ENCODE measurements at regions not wholly inside any gene's neighbourhood (a gene's known extent, or its start where the extent isn't known, plus 50 kb on each side); places are given as distances from the start of the nearest gene placed in this dataset.
"Not testable (repeated sequence)": the region's sequence is repeated elsewhere in the genome, so short reads cannot be mapped to it uniquely, and the experiment has no call there.

DNA sequence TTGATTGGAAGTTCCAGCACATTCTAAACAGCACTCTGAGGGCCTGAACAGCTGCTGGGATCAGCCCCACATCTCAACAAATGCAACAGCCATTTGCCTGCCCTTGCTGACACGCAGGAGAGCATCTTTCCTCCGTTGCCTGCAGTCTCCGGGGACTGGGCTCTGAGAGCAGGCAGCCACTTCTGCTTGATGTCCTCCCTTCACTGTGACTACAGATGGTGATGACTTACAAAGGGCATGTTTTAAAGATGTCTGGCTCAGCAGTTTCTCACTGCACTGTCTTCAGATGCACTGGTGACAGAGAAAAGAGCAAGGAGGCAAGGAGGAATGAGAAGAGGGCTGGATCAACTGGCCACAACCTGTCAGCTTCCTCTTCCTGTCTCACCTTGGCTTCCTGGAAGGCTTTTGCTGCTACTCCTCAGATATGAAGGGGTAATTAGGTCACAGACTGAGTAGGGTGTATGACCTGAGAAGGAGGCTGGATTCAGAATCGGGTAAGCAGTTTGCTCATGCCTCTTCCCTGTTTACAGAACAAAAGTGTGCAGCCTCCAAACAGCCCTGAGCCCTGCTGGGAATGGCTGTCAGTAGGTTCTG lies 143.5 kb upstream of the GHITM start:
- Histone ChIP-seq H3K36me3 (ENCODE audit: control insufficient read depth, insufficient read depth, low read length) (no peaks in the 10 kb centered on the region), H3K4me3 (ENCODE audit: low read depth, low read length) (no peak overlapping the region), H3K4me1 (ENCODE audit: control insufficient read depth, insufficient read depth, low read length) (peaks cover 4% of the 10 kb centered on the region; the same call in 1 of the 2 replicates), H3K27me3 (ENCODE audit: control insufficient read depth, insufficient read depth, low read length) (no peaks in the 10 kb centered on the region; the same call in 1 of the 2 replicates), H3K9ac (ENCODE audit: low read length) (no peak overlapping the region), H3K27ac (ENCODE audit: low read depth, low read length) (no peak overlapping the region), H3K9me3 (ENCODE audit: control insufficient read depth, insufficient read depth, low read depth, low read length) (no peaks in the 10 kb centered on the region)

DNA sequence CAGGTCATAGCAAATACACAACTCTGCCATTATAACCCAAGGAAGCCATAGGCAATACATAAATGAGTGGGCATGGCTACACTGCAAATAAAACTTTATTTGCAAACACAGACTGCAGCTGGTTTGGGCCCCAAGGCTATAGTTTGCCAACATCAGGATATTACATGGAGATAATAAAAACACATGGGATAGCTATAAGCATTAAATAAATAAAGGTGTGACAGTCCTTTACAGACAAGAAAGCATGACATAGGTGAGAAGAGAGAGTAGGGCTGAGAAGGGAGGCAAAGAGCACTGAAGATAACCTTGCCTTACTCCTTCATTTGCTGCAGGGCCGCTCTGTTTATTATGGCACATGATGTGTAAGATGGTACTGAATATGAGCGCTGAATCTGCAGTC lies 135.1 kb upstream of the GHITM start:
- H3K27ac ChIP-seq (ENCODE audit: low read depth, low read length): no peak overlapping the region
- H3K27me3 ChIP-seq (ENCODE audit: control insufficient read depth, insufficient read depth, low read length): no peaks in the 10 kb centered on the region
- H3K4me1 ChIP-seq (ENCODE audit: control insufficient read depth, insufficient read depth, low read length): no peaks in the 10 kb centered on the region
- no peaks in the 10 kb centered on the region for H3K36me3 ChIP-seq (ENCODE audit: control insufficient read depth, insufficient read depth, low read length)
- no peak overlapping the region for H3K4me3 ChIP-seq (ENCODE audit: low read depth, low read length)
- H3K9ac ChIP-seq (ENCODE audit: low read length): no peak overlapping the region
- H3K9me3 ChIP-seq (ENCODE audit: control insufficient read depth, insufficient read depth, low read depth, low read length): no peaks in the 10 kb centered on the region

DNA sequence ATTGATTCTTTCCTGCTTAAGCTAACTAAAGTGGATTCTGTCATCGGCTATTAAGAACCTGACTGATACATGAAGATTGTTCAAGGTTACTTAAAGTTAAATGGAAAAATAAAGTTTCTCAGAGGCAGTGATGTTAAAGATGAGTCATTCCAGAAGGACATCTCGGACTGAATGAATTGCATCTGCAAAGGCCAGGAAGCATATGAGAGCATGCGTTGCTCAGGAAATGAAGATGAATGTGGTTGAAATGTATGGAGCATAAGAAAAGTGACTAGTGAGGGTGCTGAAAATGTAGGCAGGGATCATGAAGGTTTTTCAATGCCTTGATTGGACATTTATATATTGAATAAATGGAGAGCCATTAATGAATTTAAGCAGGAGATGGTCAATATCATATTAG lies 133.9 kb upstream of the GHITM start:
- H3K36me3 ChIP-seq (ENCODE audit: control insufficient read depth, insufficient read depth, low read length): no peaks in the 10 kb centered on the region
- no peaks in the 10 kb centered on the region for H3K27me3 ChIP-seq (ENCODE audit: control insufficient read depth, insufficient read depth, low read length)
- no peak overlapping the region for H3K4me3 ChIP-seq (ENCODE audit: low read depth, low read length)
- H3K9ac ChIP-seq (ENCODE audit: low read length): no peak overlapping the region
- H3K27ac ChIP-seq (ENCODE audit: low read depth, low read length): no peak overlapping the region
- H3K4me1 ChIP-seq (ENCODE audit: control insufficient read depth, insufficient read depth, low read length): no peaks in the 10 kb centered on the region
- no peaks in the 10 kb centered on the region for H3K9me3 ChIP-seq (ENCODE audit: control insufficient read depth, insufficient read depth, low read depth, low read length)

DNA sequence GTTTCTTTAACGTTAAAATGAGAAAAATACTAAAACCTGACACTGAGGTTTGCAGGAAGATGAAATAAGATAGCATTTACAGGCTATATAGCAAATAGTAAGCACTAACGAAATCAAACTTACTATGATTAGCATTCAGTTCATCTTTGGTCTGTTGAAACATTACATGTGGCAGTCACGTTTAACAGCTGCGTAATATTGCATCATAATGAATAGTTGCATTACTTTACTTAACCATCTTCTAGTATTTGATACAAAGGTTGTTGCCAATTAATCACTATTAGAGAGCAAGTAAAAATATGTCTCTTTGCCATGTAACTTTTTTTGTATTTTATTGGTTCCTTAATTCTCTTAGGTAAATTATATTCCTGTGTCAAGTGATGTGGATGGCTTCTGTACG lies 131.8 kb upstream of the GHITM start:
- no peaks in the 10 kb centered on the region for H3K9me3 ChIP-seq (ENCODE audit: control insufficient read depth, insufficient read depth, low read depth, low read length)
- H3K27me3 ChIP-seq (ENCODE audit: control insufficient read depth, insufficient read depth, low read length): no peaks in the 10 kb centered on the region
- no peaks in the 10 kb centered on the region for H3K4me1 ChIP-seq (ENCODE audit: control insufficient read depth, insufficient read depth, low read length)
- no peak overlapping the region for H3K4me3 ChIP-seq (ENCODE audit: low read depth, low read length)
- no peak overlapping the region for H3K27ac ChIP-seq (ENCODE audit: low read depth, low read length)
- H3K9ac ChIP-seq (ENCODE audit: low read length): no peak overlapping the region
- no peaks in the 10 kb centered on the region for H3K36me3 ChIP-seq (ENCODE audit: control insufficient read depth, insufficient read depth, low read length)

DNA sequence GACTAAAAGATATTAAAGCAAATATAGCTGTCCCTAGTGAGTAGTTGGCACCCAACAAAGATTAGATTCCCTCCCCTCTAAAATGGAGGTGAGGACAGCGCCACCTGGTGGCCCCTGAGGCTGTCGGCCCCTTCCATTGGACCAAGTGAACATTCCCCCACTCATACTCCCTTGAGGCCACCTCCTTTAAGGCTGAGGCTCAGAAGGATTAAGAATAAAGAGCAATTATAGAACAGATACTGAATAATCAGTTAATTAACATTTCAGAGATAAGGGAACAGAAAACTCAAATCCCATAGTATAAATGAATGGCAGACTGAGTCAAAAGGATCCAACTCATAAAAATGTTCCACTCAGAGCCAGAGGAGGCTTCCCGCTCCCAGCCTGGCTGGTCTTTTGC lies 130.4 kb upstream of the GHITM start:
- Histone ChIP-seq H3K27ac (ENCODE audit: low read depth, low read length) (no peak overlapping the region), H3K9ac (ENCODE audit: low read length) (no peak overlapping the region), H3K4me3 (ENCODE audit: low read depth, low read length) (no peak overlapping the region), H3K36me3 (ENCODE audit: control insufficient read depth, insufficient read depth, low read length) (no peaks in the 10 kb centered on the region), H3K27me3 (ENCODE audit: control insufficient read depth, insufficient read depth, low read length) (no peaks in the 10 kb centered on the region), H3K9me3 (ENCODE audit: control insufficient read depth, insufficient read depth, low read depth, low read length) (no peaks in the 10 kb centered on the region), H3K4me1 (ENCODE audit: control insufficient read depth, insufficient read depth, low read length) (no peaks in the 10 kb centered on the region)

DNA sequence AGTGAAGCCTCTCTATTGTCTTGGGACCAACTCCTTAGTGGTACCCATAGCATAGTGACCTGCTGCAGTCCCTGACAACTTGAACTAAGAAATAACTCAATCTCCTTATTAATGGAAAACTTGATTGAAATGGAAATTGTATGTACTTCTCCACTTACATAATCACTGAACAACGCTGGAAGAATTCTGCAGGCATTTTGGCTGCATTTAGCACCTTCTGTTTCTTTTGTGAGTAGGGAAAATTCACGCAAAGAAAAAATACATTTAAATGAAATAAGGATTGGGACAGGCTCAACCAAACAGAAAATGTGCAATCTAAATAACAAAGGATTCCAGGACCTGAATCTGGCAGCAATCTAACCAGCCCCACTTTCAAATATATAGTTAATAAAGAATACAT lies 126.9 kb upstream of the GHITM start:
- H3K27me3 ChIP-seq (ENCODE audit: control insufficient read depth, insufficient read depth, low read length): no peaks in the 10 kb centered on the region

DNA sequence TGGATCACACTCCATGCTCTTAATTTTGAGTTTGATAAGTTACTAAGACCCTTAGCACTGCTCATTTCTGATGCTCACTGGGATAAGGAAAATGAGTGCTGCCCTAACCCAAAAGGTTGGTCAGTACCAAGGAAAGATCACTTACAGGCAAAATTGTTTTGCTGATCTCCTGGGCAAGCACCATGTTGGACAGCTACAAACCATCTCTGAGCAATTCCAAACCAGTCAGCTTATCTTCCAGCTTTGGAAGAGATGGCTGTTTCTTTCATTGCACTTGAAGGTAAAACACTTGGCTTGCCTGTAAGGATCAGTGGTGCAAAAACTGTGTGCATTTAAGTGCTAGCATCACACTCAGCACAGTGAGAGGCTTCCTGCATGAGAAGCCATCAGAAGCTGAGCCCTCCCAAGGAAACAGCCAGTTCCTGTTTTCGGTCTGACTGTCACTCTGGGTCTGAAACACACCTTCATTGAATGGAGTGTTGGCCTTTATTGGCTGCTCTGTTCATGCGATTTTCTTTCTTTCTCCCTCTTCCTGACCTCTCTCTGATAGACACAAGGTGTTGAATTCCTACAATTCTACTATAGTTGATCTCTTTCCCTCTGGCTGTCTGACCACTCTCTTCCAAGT lies 126.4 kb upstream of the GHITM start:
- H3K4me3 ChIP-seq (ENCODE audit: low read depth, low read length): no peak overlapping the region
- H3K9me3 ChIP-seq (ENCODE audit: control insufficient read depth, insufficient read depth, low read depth, low read length): no peaks in the 10 kb centered on the region
- H3K36me3 ChIP-seq (ENCODE audit: control insufficient read depth, insufficient read depth, low read length): no peaks in the 10 kb centered on the region
- H3K4me1 ChIP-seq (ENCODE audit: control insufficient read depth, insufficient read depth, low read length): no peaks in the 10 kb centered on the region
- H3K27me3 ChIP-seq (ENCODE audit: control insufficient read depth, insufficient read depth, low read length): no peaks in the 10 kb centered on the region
- H3K27ac ChIP-seq (ENCODE audit: low read depth, low read length): no peak overlapping the region
- H3K9ac ChIP-seq (ENCODE audit: low read length): no peak overlapping the region

More for the DNA sequence above, 126.9 kb upstream of the GHITM start:
- Histone ChIP-seq H3K36me3 (ENCODE audit: control insufficient read depth, insufficient read depth, low read length) (no peaks in the 10 kb centered on the region), H3K9me3 (ENCODE audit: control insufficient read depth, insufficient read depth, low read depth, low read length) (no peaks in the 10 kb centered on the region), H3K27ac (ENCODE audit: low read depth, low read length) (no peak overlapping the region), H3K4me3 (ENCODE audit: low read depth, low read length) (no peak overlapping the region), H3K4me1 (ENCODE audit: control insufficient read depth, insufficient read depth, low read length) (no peaks in the 10 kb centered on the region), H3K9ac (ENCODE audit: low read length) (no peak overlapping the region)

DNA sequence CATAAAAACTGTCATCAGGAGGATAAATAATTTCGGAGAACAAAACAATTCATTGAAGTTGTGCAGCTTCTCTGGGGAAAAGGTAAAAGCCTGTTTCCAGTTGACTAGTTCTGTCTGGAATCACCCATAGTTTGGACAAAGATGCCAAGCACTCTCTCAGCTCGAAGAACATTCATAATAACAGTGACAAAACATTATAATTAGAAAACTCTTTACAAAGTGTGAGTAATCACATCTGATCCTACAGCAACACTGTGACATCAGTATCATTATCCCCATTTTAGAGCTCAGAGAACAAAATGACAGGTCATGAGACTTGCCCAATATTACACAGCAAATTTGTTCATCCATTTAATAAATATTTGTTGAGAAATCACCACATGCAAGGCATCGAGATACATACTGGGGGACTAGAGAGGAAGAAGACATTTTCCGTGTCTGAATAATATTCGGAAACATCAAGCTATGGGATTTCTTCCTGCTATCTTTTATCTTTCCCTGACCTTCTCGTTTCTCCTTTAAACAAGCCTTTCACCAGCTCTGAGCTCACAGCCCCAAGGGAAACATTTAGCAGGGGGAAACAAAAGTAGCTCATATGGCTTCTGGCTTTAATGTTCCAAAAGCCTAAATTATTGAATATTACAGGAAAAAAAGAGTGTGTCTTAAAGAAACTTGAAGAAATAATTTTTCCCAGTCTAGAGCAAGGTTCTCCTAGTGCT lies 123.3 kb upstream of the GHITM start:
- Histone ChIP-seq H3K9ac (ENCODE audit: low read length) (no peak overlapping the region), H3K27me3 (ENCODE audit: control insufficient read depth, insufficient read depth, low read length) (no peaks in the 10 kb centered on the region), H3K9me3 (ENCODE audit: control insufficient read depth, insufficient read depth, low read depth, low read length) (no peaks in the 10 kb centered on the region), H3K4me1 (ENCODE audit: control insufficient read depth, insufficient read depth, low read length) (no peaks in the 10 kb centered on the region), H3K4me3 (ENCODE audit: low read depth, low read length) (no peak overlapping the region), H3K27ac (ENCODE audit: low read depth, low read length) (no peak overlapping the region), H3K36me3 (ENCODE audit: control insufficient read depth, insufficient read depth, low read length) (no peaks in the 10 kb centered on the region)

DNA sequence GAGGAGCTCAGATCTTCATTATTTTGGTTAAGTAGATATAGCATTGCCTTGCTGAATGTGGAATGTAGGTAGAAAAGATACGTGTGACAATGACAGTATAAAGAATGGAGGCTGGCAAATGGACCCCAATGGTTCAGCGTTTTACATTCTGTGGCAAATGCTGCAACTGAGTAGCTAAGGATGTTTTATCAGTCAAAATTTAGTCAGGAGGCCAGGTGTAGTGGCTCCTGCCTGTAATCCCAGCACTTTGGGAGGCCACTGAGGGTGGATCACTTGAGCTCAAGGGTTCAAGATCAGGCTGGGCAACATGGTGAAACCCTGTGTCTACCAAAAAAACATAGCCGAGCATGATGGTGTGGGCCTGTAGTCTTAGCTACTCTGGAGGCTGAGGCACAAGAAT lies 120.5 kb upstream of the GHITM start:
- H3K27ac ChIP-seq (ENCODE audit: low read depth, low read length): no peak overlapping the region
- no peaks in the 10 kb centered on the region for H3K4me1 ChIP-seq (ENCODE audit: control insufficient read depth, insufficient read depth, low read length)
- H3K9me3 ChIP-seq (ENCODE audit: control insufficient read depth, insufficient read depth, low read depth, low read length): no peaks in the 10 kb centered on the region
- no peaks in the 10 kb centered on the region for H3K27me3 ChIP-seq (ENCODE audit: control insufficient read depth, insufficient read depth, low read length)
- no peaks in the 10 kb centered on the region for H3K36me3 ChIP-seq (ENCODE audit: control insufficient read depth, insufficient read depth, low read length)
- no peak overlapping the region for H3K9ac ChIP-seq (ENCODE audit: low read length)
- no peak overlapping the region for H3K4me3 ChIP-seq (ENCODE audit: low read depth, low read length)

DNA sequence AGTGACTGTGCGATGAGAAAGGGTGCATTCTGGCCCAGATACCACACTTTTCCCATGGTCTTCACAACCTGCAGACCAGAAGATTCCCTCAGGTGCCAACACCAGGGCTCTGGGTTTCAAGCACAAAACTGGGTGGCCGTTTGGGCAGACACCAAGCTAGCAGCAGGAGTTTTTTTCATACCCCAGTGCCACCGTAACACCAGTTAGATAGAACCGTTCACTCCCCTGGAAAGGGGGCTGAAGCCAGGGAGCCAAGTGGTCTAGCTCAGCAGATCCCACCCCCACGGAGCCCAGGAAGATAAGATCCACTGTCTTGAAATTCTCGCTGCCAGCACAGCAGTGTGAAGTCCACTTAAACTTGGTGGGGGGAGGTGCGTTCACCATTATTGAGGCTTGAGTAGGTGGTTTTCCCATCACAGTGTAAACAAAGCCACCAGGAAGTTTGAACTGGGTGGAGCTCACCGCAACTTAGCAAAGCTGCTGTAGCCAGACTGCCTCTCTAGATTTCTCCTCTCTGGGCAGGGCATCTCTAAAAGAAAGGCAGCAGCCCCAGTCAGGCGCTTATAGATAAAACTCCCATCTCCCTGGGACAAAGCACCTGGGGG lies 119.4 kb upstream of the GHITM start:
- H3K9me3 ChIP-seq (ENCODE audit: control insufficient read depth, insufficient read depth, low read depth, low read length); H3K27me3 ChIP-seq (ENCODE audit: control insufficient read depth, insufficient read depth, low read length); H3K4me1 ChIP-seq (ENCODE audit: control insufficient read depth, insufficient read depth, low read length); H3K27ac ChIP-seq (ENCODE audit: low read depth, low read length); H3K4me3 ChIP-seq (ENCODE audit: low read depth, low read length); H3K9ac ChIP-seq (ENCODE audit: low read length); H3K36me3 ChIP-seq (ENCODE audit: control insufficient read depth, insufficient read depth, low read length): not testable (repeated sequence)

DNA sequence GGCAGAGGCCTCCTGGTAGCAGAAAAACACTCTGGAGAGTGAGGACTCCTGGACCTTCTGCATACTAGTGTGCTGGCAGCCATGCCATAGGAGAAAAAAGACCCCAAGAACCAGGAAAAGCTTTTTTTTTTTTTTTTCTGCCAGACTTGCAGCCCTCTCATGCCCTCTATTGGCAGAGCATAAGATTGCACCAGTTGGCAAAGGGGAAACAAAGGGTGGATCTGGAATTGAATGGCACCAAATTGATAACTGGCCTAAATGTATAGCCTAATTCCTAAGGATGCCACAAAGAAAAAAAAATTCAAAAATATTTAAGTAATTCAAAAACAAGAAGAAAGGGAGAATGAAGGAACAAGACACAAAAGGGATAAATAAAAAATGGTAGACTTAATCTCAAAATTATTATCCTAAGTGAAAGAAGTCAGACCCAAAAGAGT lies 112.5 kb upstream of the GHITM start:
- Histone ChIP-seq H3K9me3 (ENCODE audit: control insufficient read depth, insufficient read depth, low read depth, low read length) (no peaks in the 10 kb centered on the region), H3K9ac (ENCODE audit: low read length) (no peak overlapping the region), H3K27ac (ENCODE audit: low read depth, low read length) (no peak overlapping the region), H3K4me3 (ENCODE audit: low read depth, low read length) (no peak overlapping the region), H3K4me1 (ENCODE audit: control insufficient read depth, insufficient read depth, low read length) (no peaks in the 10 kb centered on the region), H3K27me3 (ENCODE audit: control insufficient read depth, insufficient read depth, low read length) (no peaks in the 10 kb centered on the region), H3K36me3 (ENCODE audit: control insufficient read depth, insufficient read depth, low read length) (no peaks in the 10 kb centered on the region)

Data from HUES6 (cell line).